ENCODE measurements at regions not wholly inside any gene's neighbourhood (a gene's known extent, or its start where the extent isn't known, plus 50 kb on each side); places are given as distances from the start of the nearest gene placed in this dataset.

DNA sequence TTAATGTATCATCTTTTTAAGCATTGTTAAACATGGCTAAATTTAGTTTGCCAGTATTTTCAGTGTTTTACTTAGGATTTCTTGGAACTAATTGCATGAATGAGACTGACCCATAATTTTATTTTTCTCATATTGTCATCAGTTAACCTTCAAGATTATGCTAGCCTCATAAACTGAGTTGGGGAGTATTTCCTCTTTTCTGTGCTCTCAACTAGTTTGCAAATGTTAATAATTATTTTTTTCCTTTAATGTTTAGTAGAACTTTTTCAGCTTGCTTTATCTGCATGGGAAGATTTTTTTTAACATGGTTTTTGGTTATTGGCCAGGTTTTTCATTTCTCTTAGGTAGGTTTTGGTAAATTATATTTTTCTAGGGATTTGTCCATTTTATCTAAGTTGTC is 235.4 kb upstream of the SESN3 start:
- DNase-seq, result no peak

DNA sequence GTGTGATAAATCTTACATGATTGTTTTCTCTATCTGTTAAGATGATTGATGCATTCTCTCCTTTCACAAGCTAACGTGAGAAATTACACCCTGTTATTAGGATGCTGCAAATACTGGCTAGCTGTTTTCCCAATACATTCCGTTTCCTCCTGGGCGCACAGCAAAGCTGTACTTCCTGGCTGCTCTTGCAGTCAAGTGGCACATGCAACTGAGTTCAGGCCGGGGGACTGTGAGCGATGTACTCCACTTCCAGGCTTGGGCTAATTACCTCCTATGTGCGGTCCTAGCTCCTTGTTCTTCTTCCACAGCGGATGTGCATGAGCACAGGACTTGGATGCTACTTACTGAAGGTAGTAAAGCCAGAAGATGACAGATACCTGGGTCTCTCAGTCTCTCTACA is 234.9 kb upstream of the SESN3 start:
- DNase-seq, result no peak

DNA sequence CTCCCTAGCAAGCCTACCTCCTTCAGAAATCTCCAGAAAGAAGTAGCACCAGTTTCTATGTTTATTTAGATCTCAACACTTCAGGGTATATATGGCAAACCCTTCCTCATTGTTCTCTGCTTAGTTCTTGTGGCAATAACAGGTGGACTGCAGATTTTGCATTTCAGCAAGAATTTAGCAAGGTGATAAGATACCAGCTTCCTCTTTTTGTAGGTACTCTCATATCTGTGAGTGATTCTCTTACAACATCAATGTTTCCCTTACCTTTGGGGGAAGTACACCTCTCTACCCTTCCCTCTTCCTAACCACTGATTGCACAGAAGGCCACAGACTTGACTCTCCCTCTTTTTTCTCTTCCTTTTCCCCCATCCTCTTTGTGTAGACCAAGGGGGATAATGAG is 230.9 kb upstream of the SESN3 start:
- no peak for DNase-seq

DNA sequence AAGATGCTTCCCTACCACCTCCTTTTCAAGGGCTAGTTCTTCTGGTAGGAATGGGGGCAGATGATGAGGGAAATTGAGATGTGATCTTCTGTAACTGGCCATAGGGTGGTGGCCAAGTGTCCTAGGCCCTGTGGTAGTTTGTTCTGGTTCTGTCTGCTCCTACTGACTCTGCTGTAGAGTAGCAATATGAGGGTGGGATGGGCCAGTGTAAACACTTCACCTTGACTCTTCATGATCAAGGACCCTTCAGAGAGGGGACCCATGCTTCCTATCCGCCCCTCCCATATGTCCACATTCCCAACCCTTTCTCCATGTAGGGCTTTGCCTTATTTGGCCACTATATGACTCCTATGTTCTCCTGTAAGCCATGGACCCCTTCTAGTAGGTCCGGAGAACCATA is 230.3 kb upstream of the SESN3 start:
- DNase-seq, result no peak

DNA sequence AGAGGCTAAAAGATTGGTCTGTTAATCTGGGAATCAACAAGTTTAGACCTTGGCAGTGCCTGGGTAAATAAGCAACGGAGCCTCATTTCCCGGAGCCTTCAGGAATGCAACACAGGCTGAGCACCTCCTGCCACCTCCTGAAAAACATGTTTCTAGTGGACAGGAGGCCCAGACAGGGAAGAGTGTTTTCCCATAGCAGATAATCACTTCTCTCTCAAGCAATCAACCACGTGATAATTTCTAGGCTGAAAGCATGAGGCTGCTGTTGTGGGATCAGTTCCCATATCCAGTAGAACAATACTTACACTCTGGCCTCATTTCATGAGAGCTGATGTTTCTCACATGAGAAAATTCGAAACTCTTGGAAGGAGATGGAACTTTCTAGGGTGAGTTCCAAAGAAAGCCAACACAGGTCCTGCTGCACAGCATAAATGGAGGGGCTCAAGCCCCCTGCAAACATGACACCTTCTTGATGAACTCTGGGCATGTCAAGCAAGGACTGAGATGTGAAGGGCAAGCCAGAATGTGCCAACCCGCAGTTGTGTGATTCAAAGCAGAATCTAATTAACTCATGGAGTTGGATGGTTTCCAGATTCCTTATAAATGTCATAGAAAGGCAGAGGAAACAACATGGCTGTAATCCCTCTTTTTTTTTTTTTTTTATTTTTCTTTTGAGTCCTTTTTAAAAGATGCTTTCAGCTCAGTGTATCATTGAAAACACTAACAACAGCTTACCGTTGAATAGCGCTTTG is 228.5 kb upstream of the SESN3 start:
- DNase-seq, result no peak

DNA sequence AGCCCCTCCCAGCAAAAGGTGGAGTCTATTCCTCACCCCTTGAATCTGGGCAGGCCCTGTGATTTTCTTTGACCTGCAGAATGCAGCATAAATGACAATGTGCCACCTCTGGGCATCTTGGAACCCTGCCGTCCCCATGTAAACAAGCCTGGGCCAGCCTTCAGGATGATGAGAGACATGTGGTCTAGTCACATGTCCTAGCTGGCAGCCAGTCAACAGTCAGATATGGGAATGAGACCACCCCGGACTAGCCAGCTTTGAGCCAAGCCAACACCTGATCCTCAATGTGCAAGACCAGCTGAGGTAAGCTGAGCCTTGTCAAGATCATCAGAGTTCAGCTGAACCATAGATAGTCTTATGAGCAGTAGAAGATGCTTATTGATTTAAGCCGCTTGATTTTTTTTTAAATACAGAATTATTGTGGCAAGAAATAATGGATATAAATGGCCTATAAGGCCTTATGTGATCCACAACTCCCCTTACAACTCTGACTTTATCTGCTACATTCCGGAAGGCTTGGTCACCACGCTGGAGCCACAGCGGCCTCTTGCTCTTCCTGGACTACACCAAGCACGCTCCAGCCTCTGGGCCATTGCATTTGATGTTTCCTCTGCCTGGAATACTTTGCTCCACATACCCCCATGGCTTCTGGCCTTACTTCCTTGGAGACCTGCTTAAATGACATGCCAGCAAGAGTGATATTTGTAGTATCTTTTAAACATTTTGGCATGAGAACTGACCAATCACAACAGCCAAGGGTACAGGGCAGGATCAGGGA is 225.9 kb upstream of the SESN3 start:
- DNase-seq, result peak; percentile 19

DNA sequence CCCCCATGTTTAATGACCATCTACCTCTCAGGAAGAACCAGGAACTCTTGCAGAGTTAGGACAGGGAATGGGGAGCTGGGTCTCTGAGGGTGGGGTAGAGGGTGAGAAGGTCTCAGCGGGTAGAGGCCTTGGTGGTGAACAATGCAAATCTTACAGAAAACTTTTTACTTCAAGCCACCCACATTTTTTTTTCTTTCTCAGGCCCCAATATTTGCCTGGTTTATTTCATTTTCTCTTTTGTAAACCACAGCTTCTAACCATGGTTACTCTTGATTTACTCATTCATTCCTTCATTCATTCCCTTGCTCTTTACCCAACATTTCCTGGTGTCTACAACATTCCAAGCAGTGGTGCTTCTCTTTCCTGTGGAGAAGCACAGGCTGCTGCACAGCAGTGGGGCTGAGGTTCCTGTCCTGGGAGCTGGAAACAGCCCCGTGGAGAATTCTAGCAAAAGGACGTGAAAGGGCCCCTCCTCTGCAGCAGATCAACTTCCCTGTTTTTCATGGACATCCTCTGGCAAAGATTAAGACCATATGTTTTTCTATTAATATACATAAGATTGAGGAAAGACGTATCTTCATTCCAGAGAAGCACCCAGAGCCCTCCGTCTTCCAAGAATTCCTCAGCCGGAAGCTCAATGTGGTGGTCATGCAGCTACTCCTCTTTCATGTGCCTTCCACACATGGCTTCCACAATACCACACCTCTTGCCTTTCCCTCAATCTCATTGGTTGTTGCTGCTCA is 224.4 kb upstream of the SESN3 start:
- DNase-seq, result no peak

DNA sequence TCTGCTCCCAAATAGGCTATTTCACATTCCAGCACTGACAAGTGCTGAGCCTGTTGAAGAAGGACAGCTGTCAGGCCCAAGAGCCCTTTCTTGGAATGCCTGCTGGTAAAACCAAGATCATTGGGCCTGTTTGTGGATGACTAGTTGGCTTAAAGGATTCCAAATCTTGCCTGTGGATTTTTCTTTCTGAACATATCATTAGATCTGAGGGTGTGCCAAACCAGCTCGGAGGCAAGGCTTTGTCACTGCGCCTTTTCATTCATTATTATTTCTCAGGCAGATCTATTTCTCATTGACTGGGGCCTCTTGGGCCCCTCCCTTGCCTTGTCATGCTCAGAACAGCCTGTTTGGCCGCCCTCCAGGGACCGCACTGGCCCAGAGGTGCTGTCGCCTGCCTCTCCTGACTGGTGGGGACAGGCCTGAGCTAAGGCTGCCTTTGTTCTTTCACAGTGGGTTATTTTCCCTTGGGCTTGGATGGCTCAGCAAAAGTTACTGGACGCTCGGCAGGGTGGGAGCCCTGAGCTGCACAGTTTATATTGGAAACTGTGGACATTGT is 222.7 kb upstream of the SESN3 start:
- DNase-seq, result no peak

DNA sequence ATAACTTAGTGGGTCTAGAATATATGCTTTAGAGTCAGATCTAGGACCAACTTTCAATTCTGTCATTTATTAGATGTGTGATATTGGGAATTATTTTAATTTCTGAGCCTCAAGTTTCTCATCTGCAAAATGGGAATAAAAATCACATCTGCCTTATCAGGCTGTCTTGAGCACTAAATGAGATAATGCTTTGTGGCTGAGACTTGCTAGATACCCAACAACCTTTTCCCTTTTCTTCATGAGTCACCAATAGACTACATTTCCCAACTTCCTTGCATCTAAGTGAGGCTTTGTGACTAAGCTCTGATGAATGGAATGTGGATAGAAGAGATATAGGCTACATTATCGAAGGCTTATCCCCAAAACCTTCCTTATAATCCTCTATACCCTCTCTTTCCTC is 220.7 kb upstream of the SESN3 start:
- DNase-seq, result peak; percentile 90

DNA sequence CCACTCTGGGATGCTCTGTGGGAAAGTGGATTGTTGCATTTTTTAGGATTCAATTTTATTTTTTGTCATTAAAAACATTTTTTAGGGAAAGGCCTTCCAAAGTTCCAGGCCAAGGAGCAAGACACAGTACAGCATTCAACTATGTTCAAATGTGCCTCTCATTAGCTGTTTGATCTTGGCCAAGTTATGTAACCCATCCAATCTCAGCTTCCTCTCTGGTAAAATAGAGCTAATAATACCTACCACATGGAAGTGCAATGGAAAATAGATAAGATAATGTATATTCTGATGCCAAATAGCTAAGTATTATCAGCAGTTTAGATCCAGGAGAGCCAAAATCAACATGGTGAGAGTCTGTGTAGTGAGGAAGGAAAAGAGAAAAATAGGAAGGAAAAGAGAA is 220.3 kb upstream of the SESN3 start:
- DNase-seq, result no peak

DNA sequence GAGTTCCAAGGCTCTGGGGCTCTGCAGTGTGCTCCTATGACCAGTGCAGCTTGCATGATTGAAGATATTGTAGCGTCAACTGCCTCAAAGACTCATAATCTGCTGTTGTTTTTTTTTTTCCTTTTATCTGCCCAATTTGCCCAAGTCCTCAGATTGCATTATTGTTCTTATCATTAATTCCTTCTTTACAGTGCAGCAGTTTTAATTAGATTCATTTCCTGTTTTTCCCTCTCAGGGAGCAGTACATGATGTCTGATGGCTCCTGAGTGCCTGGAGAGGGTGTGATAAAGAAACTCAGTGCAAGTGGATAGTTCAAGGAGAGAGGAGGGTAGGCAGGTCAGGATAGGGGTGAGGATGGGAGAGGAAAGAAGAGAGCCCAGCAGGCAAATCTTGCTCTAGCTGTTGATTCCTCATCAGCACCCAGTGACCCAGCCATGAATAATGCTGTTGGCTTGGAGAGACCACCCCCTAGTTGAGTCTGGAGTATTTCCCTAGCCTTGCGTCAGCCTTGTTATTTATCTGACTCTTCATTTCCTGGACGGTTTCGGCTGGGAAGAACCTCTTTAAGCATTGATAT is 219.6 kb upstream of the SESN3 start:
- peak; percentile 53 for DNase-seq

DNA sequence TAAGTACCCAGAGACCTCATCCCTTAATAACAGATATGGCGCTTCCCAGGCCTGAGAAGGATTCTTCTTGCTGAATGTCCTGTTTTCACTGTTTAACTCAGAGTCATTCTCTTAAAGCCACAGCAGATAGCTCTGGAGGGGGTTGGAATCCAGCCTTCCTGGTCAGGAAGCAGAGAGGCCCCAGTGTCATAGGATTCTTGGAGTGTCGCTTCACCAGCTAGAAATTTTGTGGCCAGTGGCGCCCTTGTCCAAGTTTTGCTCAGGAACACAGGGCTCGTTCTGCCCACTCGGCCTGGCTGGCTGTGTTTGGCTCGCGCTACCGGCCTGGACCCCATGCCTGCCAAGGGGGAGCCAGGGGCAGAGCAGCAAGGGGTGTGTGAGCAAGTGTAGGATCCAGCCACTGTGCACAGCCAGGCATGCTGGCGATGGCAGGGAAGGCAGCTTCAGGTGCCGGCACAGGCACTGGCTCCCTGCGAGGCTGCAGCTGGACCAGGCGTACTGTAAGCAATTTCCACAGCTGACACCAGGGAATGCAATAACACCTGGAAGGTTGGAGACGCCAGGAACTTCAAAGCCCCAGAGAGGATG is 214.8 kb upstream of the SESN3 start:
- no peak for DNase-seq

DNA sequence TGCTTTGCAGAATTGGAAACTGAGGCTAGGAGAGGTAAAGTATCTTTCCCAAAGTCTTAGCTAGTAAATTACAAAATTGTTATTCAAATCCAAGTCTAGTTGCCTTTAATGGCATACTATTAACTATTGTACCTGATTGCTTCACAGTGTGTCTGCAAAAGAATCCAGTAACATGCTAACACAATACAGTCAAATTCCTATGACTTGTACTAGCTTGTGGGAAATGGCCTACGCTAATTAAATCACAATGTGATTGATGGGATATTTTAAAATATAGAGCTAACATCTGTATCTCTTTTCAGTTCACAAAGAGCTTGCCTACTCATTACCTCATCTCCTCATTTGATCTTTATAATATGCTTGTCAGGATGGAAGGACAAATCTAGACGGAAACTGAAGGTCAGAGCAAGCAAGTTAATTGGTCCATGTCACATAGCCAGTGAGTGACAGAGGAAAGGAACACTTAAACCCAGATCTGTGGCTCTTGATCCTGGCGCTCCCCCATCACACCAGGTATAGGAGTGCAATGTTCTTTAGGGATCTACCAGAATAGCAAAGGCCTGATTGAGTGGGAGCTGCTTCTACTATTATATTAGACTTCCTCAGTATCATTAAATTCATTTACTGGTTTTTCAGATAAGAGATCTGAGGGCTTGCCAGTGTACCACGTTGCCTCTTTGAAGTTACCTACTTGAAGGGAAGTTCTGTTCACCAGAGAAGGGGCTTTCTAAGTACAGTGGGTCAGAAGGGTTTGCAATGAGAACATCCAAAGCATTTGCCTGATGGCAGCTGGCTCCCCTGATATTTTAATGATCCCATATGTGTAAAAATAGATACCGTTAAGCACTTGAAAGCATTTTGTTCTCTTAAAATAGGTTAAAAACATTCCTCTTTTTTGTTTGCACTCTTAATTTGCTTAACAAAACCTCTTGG is 213.6 kb upstream of the SESN3 start:
- no peak for DNase-seq

DNA sequence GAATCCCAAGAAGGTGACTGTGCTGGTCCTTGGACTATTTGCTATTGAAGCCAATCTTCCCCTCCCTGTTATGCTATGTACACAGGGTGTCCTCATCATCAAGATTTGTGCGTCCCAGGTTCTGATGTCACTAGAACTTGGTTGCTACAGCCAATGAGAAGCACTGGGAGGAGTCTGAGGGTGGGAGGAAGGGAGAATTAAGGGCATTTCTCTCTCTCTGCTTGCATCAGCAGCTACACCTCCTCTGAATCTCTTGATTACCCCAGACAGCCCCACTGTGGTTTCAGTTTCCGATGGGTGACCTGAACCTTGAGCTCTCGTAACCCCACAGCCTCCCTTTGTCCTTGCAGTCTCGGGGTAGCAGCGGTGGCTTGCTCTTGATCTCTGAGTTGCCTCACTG is 212.4 kb upstream of the SESN3 start:
- no peak for DNase-seq

DNA sequence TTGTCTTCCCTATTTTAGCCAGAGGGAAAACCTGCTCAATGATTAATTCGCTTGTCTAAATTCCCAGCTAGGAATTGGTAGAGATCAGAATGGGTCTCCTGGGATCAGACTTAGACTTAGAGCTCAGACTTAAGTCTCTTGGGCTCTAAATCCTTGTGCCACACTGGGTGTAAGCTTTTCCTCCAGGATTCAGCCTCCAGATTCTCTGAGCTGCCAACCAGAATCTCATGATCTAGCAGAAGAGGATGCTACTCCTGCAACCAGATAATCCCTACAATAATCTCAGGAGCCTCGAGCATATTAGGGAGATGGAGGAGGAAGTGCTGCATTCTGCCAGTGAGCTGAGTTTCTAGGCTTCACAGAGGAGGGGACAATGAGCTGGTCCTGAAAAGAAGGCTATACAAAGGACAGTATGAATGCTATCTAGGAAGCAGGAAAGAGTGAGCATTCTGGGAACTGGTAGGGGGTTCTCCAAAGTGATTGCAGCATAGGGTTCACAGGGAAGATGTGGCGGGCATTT is 211.6 kb upstream of the SESN3 start:
- DNase-seq, result no peak

DNA sequence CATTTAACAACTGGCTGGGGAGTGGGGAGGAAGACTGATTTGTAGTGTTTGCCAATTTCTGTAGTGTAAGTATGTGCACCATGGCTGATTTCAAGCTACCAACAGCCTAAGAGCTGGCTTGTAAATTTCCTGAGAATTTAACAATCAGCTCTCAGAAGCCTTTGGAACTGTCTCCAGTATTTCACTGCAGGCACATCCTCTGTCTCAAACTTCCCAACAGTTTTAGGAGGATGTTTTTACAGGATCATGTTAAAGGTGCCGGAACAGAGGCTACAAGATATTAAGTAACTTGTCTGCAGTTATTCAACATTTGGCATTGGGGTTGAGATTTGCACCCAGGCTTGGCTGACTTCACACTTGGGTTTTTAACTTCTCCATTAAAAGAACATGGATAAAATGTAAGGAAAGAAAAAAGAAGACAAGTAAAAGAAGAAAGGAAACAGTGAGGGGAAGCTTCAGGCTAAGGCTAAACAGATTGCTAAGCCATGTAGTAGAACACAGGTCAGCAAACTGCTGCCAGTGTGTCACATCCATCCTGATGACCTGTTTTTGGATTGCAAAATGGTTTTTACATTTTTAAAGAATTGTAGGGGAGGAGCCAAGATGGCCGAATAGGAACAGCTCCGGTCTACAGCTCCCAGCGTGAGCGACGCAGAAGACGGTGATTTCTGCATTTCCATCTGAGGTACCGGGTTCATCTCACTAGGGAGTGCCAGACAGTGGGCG is 204.8 kb upstream of the SESN3 start:
- DNase-seq, result no peak

DNA sequence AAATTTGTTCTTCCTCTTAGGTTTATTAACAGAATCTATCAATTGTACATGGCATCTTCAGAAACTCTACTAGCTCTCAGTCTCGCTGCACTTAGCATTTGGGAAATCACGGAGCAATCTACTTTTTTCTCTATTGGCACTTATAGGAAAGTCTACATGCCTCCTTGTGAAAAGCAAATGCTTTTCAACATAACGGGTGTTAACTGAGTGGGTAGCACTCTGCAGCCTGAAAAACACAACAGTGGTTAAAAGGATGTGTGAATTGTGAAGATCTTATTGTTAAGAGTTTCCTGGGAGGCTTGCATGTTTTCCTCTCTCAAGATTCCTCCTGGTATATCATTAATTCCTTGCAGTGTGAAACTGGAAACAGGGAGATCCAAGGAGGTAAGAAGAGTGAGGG is 204.2 kb upstream of the SESN3 start:
- no peak for DNase-seq

DNA sequence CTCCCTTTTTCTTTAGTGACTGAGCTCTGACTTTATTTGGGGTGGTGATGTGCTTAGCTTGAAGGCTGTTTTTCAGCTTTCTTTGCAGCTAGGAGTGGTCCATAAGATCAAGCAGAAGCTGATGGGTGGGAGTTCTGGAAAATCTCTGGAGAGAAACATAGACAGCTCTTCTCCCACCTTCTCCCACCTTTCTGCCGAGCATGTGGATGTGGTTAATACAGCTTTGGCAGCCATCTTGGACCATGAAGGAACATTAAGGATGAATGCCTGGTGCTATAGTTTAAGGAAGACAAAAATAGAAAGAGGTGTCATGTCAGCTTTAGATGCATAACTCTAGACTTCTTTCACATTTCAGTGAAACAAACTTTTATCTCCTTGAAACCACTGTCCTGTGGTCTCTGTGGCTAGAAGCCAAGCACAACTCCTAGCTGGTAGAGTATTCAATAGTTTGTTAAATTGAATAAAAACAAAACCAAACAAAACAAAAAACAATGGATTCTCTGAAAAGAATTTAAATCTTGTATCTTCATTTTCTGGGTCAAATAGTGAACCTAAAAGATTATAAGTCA is 203.6 kb upstream of the SESN3 start:
- DNase-seq, result no peak

DNA sequence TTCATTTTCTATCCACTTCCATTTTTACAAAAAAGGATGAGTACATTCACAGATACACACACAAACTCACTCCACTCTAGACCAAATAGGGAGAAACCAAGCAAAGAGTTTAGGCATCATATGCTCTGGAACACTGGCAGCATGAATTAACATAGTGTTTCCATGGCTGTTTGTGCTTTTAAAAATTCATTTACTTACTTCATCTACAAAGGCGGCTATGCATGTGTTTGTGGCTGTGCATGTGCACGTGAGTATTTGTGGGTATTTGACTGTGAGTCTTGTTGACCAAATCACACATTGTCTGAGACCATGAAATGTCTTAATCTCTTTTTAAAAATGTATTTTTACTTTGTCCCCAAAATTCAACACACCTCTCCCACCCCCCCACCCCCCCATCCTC is 203.0 kb upstream of the SESN3 start:
- DNase-seq, result no peak

All from NCI-H226 (cell line).